ENCODE measurements at regions not wholly inside any gene's neighbourhood (a gene's known extent, or its start where the extent isn't known, plus 50 kb on each side); places are given as distances from the start of the nearest gene placed in this dataset.

- POLR2A ChIA-PET = no interaction called here
- no peaks in the 10 kb centered on the region for H3K4me1 ChIP-seq (ENCODE audit: control insufficient read depth, extremely low read depth, insufficient read depth, low read length)
- DNase-seq (ENCODE audit: low read depth, low spot score) (no peak), FAIRE-seq (no peak)
- CTCF ChIA-PET = no interaction called here
- no peaks in the 10 kb centered on the region for H3K9me1 ChIP-seq (replicated peaks; ENCODE audit: control insufficient read depth, extremely low read depth, insufficient read depth, low read length)
- H3K9ac ChIP-seq (replicated peaks; ENCODE audit: extremely low read depth, insufficient read depth, low read length) = no peak overlapping the region
- H2AFZ ChIP-seq (ENCODE audit: low read depth, low read length) = no peak overlapping the region
- H3K27me3 ChIP-seq (ENCODE audit: control insufficient read depth in 2 of 2, insufficient read depth in 2 of 2, low read length in 2 of 2) = no peaks in the 10 kb centered on the region
- BruUV-seq (replicated peaks) = no TSS peak
- dilution Hi-C loops (cut with MboI; ENCODE audit: extremely low pct_ligation_motif_present, low sequenced_read_pairs) = no loop called here
- intact Hi-C loops (cut with micrococcal nuclease) = no loop called here
- H3K27ac ChIP-seq (ENCODE audit: insufficient read depth, low read depth, low read length) = no peak overlapping the region
- H3K36me3 ChIP-seq (ENCODE audit: control insufficient read depth in 2 of 2, extremely low read depth in 1 of 2, insufficient read depth in 2 of 2, low read length in 2 of 2) = no peaks in the 10 kb centered on the region
- no peaks in the 10 kb centered on the region for H3K9me3 ChIP-seq (replicated peaks; ENCODE audit: control insufficient read depth, insufficient read depth, low read length)
- H3K4me2 ChIP-seq (ENCODE audit: insufficient read depth, low read length) = no peak overlapping the region
- no peaks in the 10 kb centered on the region for H3K79me2 ChIP-seq (ENCODE audit: control insufficient read depth, insufficient read depth, low read length)
- no peaks in the 10 kb centered on the region for H4K20me1 ChIP-seq (replicated peaks; ENCODE audit: control insufficient read depth, extremely low read depth, insufficient read depth, low read length)
- no peak overlapping the region for H3K4me3 ChIP-seq (replicated peaks in 1 of 3; ENCODE audit: insufficient read depth in 1 of 3, low read depth in 1 of 3, low read length in 3 of 3)
- no peak for TF ChIP-seq GATA2 (IDR thresholded peaks at IDR 0.05; ENCODE audit: insufficient read depth, insufficient read length, low read depth, low read length)
- TF ChIP-seq POLR2A (IDR thresholded peaks at IDR 0.05; ENCODE audit: low read depth, low read length) = no peak
- TF ChIP-seq MYC (IDR thresholded peaks at IDR 0.05; ENCODE audit: low read depth, low read length) = no peak
- no peak for TF ChIP-seq MAX (IDR thresholded peaks at IDR 0.05; ENCODE audit: insufficient read depth, insufficient read length)
- no peak for TF ChIP-seq FOS (IDR thresholded peaks at IDR 0.05; ENCODE audit: borderline replicate concordance, insufficient read depth, low read length)
- TF ChIP-seq JUN (IDR thresholded peaks at IDR 0.05; ENCODE audit: borderline replicate concordance, insufficient read depth, insufficient read length, low read depth) = no peak
- no peak for TF ChIP-seq CTCF (IDR thresholded peaks at IDR 0.05; ENCODE audit: extremely low read depth in 1 of 2, insufficient read depth in 1 of 2, low read depth in 1 of 2, low read length in 2 of 2)
- no peak for TF ChIP-seq EZH2 (IDR thresholded peaks at IDR 0.05; ENCODE audit: borderline replicate concordance, low read depth, low read length, severe bottlenecking)
- TF ChIP-seq POLR2AphosphoS5 (IDR thresholded peaks at IDR 0.05; ENCODE audit: insufficient read depth, low read depth, low read length) = no peak
Observed at GRCh38 chr5:5816960-5817359, 394.5 kb downstream of the ICE1 start.
